Nephron (organoid): ENCODE measurements at regions not wholly inside any gene's neighbourhood (a gene's known extent, or its start where the extent isn't known, plus 50 kb on each side); places are given as distances from the start of the nearest gene placed in this dataset.

ENCODE experiments used
- H3K27ac Mint-ChIP-seq, 3 experiments: 2 replicates each; pipeline ENCODE4 v1.8.0; 2020; ENCODE audit warnings: mixed read lengths in 3 of 3, mild to moderate bottlenecking in 2 of 3, moderate library complexity in 1 of 3
- H3K27me3 Mint-ChIP-seq: 2 replicates; pipeline ENCODE4 v1.8.0; 2021; ENCODE audit warnings: low read depth, mild to moderate bottlenecking, moderate library complexity, mixed read lengths
- H3K36me3 Mint-ChIP-seq: 2 replicates; pipeline ENCODE4 v1.8.0; 2020; ENCODE audit warnings: low read depth, mixed read lengths
- H3K4me1 Mint-ChIP-seq: 2 replicates; pipeline ENCODE4 v1.8.0; 2020; ENCODE audit warnings: mixed read lengths
- H3K4me3 Mint-ChIP-seq, 3 experiments: 2 replicates each; pipeline ENCODE4 v1.8.0; 2020; ENCODE audit warnings: mild to moderate bottlenecking in 3 of 3, mixed read lengths in 3 of 3, moderate library complexity in 2 of 3
- H3K9me3 Mint-ChIP-seq: 2 replicates; pipeline ENCODE4 v1.8.0; 2020; ENCODE audit warnings: mixed read lengths
- TF ChIP-seq, protein P1 (sequence below), 3 experiments: fragments of 200-600 bp; sonication (generic); IDR thresholded peaks; one replicate each; pipeline ENCODE4 v1.5.0; 2021; ENCODE audit warnings: antibody characterized with exemption in 3 of 3; ENCODE audit not compliant: unreplicated experiment in 3 of 3

DNA sequence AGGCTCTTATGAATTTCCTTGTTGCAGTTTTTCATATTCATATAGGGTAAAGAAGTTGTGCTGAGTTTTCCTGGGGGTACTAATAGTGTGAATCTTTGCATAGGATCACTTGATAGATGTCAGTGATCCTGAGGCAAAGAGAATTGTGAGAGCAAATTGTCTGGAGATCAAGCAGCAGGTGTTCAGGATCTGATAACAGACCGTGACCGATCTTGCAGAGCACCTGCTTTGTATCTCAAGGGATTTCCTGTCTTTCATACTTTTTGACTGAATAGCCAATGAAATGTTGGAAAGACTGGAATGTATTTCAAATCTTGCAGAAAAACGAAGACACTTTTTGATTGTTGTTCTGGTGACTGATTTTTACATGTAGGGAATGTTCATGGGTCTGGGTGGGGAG, 914.5 kb downstream of the STIM2 start:
- Mint-ChIP-seq H3K4me1 (no peaks in the 10 kb centered on the region), H3K4me3 (no peak overlapping the region), H3K36me3 (no peaks in the 10 kb centered on the region), H3K27ac (no peak overlapping the region), H3K27me3 (no peaks in the 10 kb centered on the region), H3K9me3 (no peaks in the 10 kb centered on the region)
- TF ChIP-seq, protein P1, sequence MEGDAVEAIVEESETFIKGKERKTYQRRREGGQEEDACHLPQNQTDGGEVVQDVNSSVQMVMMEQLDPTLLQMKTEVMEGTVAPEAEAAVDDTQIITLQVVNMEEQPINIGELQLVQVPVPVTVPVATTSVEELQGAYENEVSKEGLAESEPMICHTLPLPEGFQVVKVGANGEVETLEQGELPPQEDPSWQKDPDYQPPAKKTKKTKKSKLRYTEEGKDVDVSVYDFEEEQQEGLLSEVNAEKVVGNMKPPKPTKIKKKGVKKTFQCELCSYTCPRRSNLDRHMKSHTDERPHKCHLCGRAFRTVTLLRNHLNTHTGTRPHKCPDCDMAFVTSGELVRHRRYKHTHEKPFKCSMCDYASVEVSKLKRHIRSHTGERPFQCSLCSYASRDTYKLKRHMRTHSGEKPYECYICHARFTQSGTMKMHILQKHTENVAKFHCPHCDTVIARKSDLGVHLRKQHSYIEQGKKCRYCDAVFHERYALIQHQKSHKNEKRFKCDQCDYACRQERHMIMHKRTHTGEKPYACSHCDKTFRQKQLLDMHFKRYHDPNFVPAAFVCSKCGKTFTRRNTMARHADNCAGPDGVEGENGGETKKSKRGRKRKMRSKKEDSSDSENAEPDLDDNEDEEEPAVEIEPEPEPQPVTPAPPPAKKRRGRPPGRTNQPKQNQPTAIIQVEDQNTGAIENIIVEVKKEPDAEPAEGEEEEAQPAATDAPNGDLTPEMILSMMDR (IDR thresholded peaks at IDR 0.05; ENCODE audit: unreplicated experiment in 3 of 3): no peak

DNA sequence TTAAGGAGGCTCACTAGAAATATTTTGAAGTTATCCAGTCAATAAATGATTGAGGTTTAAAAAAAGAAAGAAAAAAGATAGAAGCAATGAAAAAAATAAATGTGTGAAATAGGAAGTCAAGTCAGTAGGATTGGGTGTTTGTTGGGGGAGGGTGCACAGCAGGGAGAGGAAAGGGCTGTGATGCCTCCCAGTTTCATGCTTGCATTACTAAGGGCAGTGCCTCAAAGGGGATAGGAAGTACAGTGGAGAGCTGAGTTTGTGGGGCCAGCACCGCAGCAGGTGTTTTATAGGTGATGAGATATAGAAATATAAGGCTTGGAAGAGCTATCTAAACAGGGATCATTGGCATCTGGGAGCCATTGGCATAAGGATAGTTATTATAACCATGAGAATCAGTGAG, 919.2 kb downstream of the STIM2 start:
- Mint-ChIP-seq H3K9me3 (peaks cover 2% of the 10 kb centered on the region), H3K4me3 (no peak overlapping the region), H3K27ac (no peak overlapping the region), H3K27me3 (no peaks in the 10 kb centered on the region), H3K36me3 (no peaks in the 10 kb centered on the region), H3K4me1 (no peaks in the 10 kb centered on the region)
- TF ChIP-seq, protein P1 (IDR thresholded peaks at IDR 0.05; ENCODE audit: unreplicated experiment in 3 of 3): no peak

DNA sequence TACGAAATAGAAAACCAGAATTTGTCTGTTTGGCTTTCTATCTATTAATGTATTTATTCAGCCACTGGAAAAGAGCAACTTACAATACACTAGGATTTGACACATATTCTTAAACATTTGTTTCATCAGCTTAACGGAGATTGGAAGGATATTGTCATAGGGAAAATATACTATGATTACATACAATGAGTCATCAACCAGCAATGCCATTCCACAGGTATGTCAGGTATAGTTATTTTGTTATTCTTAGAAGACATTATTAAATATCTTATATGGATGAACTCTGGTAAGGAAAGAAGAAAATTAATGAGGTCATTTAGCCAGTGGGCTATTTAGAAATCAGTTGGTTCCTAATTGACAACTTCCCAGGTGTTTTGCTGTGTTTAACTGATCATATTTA, 926.6 kb downstream of the STIM2 start:
- no peaks in the 10 kb centered on the region for H3K9me3 Mint-ChIP-seq
- H3K4me3 Mint-ChIP-seq: no peak overlapping the region
- no peak overlapping the region for H3K27ac Mint-ChIP-seq
- H3K4me1 Mint-ChIP-seq: no peaks in the 10 kb centered on the region
- H3K36me3 Mint-ChIP-seq: no peaks in the 10 kb centered on the region
- TF ChIP-seq, protein P1 (IDR thresholded peaks at IDR 0.05; ENCODE audit: unreplicated experiment in 3 of 3): no peak
- H3K27me3 Mint-ChIP-seq: no peaks in the 10 kb centered on the region

DNA sequence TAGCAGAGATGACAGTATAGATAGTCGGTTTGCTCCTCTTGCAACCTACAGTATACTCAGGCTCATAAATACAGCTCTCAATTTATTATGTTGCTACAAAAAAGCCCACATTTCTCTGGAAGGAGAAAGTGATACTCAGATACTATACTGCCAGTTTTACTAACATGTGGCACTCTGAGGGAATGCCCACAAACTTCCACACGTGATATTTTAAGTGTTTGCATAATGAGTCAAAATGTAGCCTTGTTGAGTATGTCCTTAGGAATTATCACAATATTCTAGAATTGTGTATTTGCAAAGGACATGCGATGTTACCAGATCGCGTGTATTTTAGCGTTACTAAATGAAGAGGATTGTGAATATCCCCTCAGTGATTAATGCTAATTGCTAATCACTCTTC, 929.1 kb downstream of the STIM2 start:
- H3K36me3 Mint-ChIP-seq: no peaks in the 10 kb centered on the region

DNA sequence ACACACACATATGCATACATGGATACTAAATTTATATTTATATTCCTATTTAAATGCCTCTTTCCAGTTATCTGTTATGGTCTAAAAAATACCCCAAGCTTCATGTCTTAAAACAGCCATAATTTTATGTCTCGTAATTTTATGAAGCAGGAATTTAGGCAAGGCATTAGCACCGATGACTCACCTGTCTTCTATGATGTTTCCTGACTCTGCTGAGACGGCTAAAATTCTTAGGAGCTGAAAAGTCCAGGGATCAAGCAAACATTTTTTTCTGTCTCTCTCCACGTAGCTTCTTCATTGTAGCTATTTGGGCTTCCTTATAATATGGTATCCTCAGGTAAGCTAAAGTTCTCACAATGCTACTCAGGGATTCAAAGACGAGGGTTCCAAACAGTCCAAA, 930.3 kb downstream of the STIM2 start:
- Mint-ChIP-seq H3K27ac (no peak overlapping the region), H3K36me3 (no peaks in the 10 kb centered on the region), H3K9me3 (no peaks in the 10 kb centered on the region), H3K4me1 (no peaks in the 10 kb centered on the region), H3K27me3 (no peaks in the 10 kb centered on the region), H3K4me3 (no peak overlapping the region)
- TF ChIP-seq, protein P1 (IDR thresholded peaks at IDR 0.05; ENCODE audit: unreplicated experiment in 3 of 3): no peak

More for the DNA sequence above, 929.1 kb downstream of the STIM2 start:
- no peaks in the 10 kb centered on the region for H3K9me3 Mint-ChIP-seq
- no peak overlapping the region for H3K27ac Mint-ChIP-seq
- TF ChIP-seq, protein P1 (IDR thresholded peaks at IDR 0.05; ENCODE audit: unreplicated experiment in 3 of 3): no peak
- H3K4me1 Mint-ChIP-seq: no peaks in the 10 kb centered on the region
- H3K4me3 Mint-ChIP-seq: no peak overlapping the region
- no peaks in the 10 kb centered on the region for H3K27me3 Mint-ChIP-seq

DNA sequence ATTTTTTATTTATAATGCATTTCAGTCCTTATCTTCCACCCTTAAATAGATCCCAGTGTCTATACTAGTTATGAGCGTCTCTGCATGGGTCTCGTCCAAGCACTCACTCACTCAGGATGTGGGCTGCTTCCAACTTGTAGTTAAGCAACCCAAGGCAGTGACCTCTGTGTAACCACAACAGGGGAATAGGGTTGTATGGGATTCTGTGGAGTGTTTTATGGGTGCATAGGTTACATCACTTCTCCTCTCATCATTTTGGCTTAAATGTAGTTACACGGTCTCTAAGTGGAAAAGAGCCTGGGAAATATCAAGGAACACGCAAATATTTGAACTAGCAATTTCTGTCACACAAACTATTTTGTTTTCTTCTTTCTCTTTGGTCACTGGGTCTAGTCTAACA, 931.0 kb downstream of the STIM2 start:
- Mint-ChIP-seq H3K36me3 (no peaks in the 10 kb centered on the region), H3K4me1 (no peaks in the 10 kb centered on the region), H3K9me3 (no peaks in the 10 kb centered on the region), H3K27me3 (no peaks in the 10 kb centered on the region), H3K27ac (no peak overlapping the region), H3K4me3 (no peak overlapping the region)
- TF ChIP-seq, protein P1 (IDR thresholded peaks at IDR 0.05; ENCODE audit: unreplicated experiment in 3 of 3): no peak
